H9 (cell line): ENCODE measurements at regions not wholly inside any gene's neighbourhood (a gene's known extent, or its start where the extent isn't known, plus 50 kb on each side); places are given as distances from the start of the nearest gene placed in this dataset.

Source experiments
- DNase-seq: peaks from one replicate; pipeline ENCODE4 v3.0.0-alpha.2; 2017
- H2AFZ ChIP-seq: one replicate; pipeline ENCODE4 v1.6.1; 2013; ENCODE audit warnings: mild to moderate bottlenecking, low read length, control low read depth, moderate library complexity
- H2AK5ac ChIP-seq: 2 replicates; pipeline ENCODE4 v1.6.1; 2013; ENCODE audit warnings: low read length, control low read depth, mixed read lengths; ENCODE audit not compliant: insufficient read length
- H2BK120ac ChIP-seq: one replicate; pipeline ENCODE4 v1.6.1; 2013; ENCODE audit warnings: low read depth, mild to moderate bottlenecking, low read length, control low read depth, inconsistent platforms; ENCODE audit not compliant: poor library complexity, severe bottlenecking
- H2BK12ac ChIP-seq: 2 replicates; pipeline ENCODE4 v1.6.1; 2013; ENCODE audit warnings: low read length, control low read depth, mixed read lengths, low read depth; ENCODE audit not compliant: insufficient read length
- H2BK15ac ChIP-seq: 2 replicates; pipeline ENCODE4 v1.6.1; 2013; ENCODE audit warnings: low read depth, low read length, control low read depth
- H2BK20ac ChIP-seq: one replicate; pipeline ENCODE4 v1.6.1; 2013; ENCODE audit warnings: low read depth, mild to moderate bottlenecking, low read length, control low read depth, inconsistent platforms; ENCODE audit not compliant: poor library complexity, severe bottlenecking
- H2BK5ac ChIP-seq: 2 replicates; pipeline ENCODE4 v1.6.1; 2013; ENCODE audit warnings: low read length, control low read depth, mixed read lengths; ENCODE audit not compliant: insufficient read length
- H3K14ac ChIP-seq: 2 replicates; pipeline ENCODE4 v1.6.1; 2013; ENCODE audit warnings: low read length, control low read depth; ENCODE audit not compliant: insufficient read depth
- H3K18ac ChIP-seq: 2 replicates; pipeline ENCODE4 v1.6.1; 2013; ENCODE audit warnings: low read depth, mild to moderate bottlenecking, mixed read lengths, low read length, control low read depth; ENCODE audit not compliant: insufficient read length
- H3K23ac ChIP-seq: 2 replicates; pipeline ENCODE4 v1.6.1; 2013; ENCODE audit warnings: low read length, control low read depth, mixed read lengths, low read depth; ENCODE audit not compliant: insufficient read length
- H3K23me2 ChIP-seq: 2 replicates; pipeline ENCODE4 v1.6.1; 2013; ENCODE audit warnings: low read depth, mild to moderate bottlenecking, mixed read lengths, low read length, control low read depth; ENCODE audit not compliant: insufficient read length, poor library complexity, severe bottlenecking
- H3K27ac ChIP-seq: 2 replicates; pipeline ENCODE4 v1.5.1; 2013; ENCODE audit warnings: low read length, control low read depth, mixed read lengths, low read depth; ENCODE audit not compliant: insufficient read length
- H3K27me3 ChIP-seq: 2 replicates; pipeline ENCODE4 v1.6.1; 2013; ENCODE audit warnings: low read length, control low read depth, inconsistent platforms; ENCODE audit not compliant: insufficient read depth
- H3K4ac ChIP-seq: 2 replicates; pipeline ENCODE4 v1.6.1; 2013; ENCODE audit warnings: low read depth, mild to moderate bottlenecking, control low read depth, inconsistent platforms, low read length, moderate library complexity
- H3K4me1 ChIP-seq: 2 replicates; pipeline ENCODE4 v1.6.1; 2013; ENCODE audit warnings: low read length, control low read depth, inconsistent platforms; ENCODE audit not compliant: insufficient read depth
- H3K4me2 ChIP-seq: 2 replicates; pipeline ENCODE4 v1.6.1; 2013; ENCODE audit warnings: low read length, control low read depth, mixed read lengths; ENCODE audit not compliant: insufficient read length, insufficient read depth
- H3K56ac ChIP-seq: 2 replicates; pipeline ENCODE4 v1.6.1; 2013; ENCODE audit warnings: low read depth, mild to moderate bottlenecking, mixed read lengths, low read length, control low read depth; ENCODE audit not compliant: insufficient read length
- H3K79me1 ChIP-seq: 2 replicates; pipeline ENCODE4 v1.6.1; 2013; ENCODE audit warnings: low read depth, mild to moderate bottlenecking, moderate library complexity, low read length, control low read depth, inconsistent platforms; ENCODE audit not compliant: insufficient read depth, poor library complexity, severe bottlenecking
- H3K79me2 ChIP-seq: 2 replicates; pipeline ENCODE4 v1.6.1; 2013; ENCODE audit warnings: low read length, control low read depth, inconsistent platforms; ENCODE audit not compliant: insufficient read depth
- H3K9ac ChIP-seq: 2 replicates; pipeline ENCODE4 v1.6.1; 2013; ENCODE audit warnings: low read length, control low read depth, mixed read lengths; ENCODE audit not compliant: insufficient read length; ENCODE audit errors: extremely low read depth
- H3K9me3 ChIP-seq: one replicate; pipeline ENCODE4 v1.6.1; 2013; ENCODE audit warnings: low read depth, low read length, inconsistent platforms; ENCODE audit not compliant: control insufficient read depth
- H3T11ph ChIP-seq: one replicate; pipeline ENCODE4 v1.6.1; 2013; ENCODE audit warnings: mild to moderate bottlenecking, low read length, control low read depth, inconsistent platforms
- H4K20me1 ChIP-seq: one replicate; pipeline ENCODE4 v1.6.1; 2013; ENCODE audit not compliant: control insufficient read depth, insufficient read length, insufficient read depth
- H4K5ac ChIP-seq: 2 replicates; pipeline ENCODE4 v1.6.1; 2013; ENCODE audit warnings: low read depth, mild to moderate bottlenecking, mixed read lengths, low read length, control low read depth; ENCODE audit not compliant: insufficient read length
- H4K8ac ChIP-seq: replicated peaks from 2 replicates; pipeline ENCODE4 v1.6.1; 2013; ENCODE audit warnings: low read length, control low read depth, mixed read lengths, low read depth; ENCODE audit not compliant: insufficient read length
- H4K91ac ChIP-seq: 2 replicates; pipeline ENCODE4 v1.6.1; 2013; ENCODE audit warnings: low read depth, mild to moderate bottlenecking, moderate library complexity, mixed read lengths, low read length, control low read depth; ENCODE audit not compliant: insufficient read length
- H3K27ac Mint-ChIP-seq, 3 experiments: 2 replicates in 2 of 3; 3 replicates in 1 of 3; pipeline ENCODE4 v1.8.0; 2020 to 2021; ENCODE audit warnings: mixed read lengths in 3 of 3, mild to moderate bottlenecking in 1 of 3, moderate library complexity in 1 of 3
- H3K27me3 Mint-ChIP-seq: 2 replicates; pipeline ENCODE4 v1.8.0; 2021; ENCODE audit warnings: low read depth, mild to moderate bottlenecking, moderate library complexity, mixed read lengths
- H3K36me3 Mint-ChIP-seq, 3 experiments: 2 replicates in 2 of 3; 3 replicates in 1 of 3; pipeline ENCODE4 v1.8.0; 2020 to 2021; ENCODE audit warnings: low read depth in 3 of 3, mixed read lengths in 3 of 3; ENCODE audit not compliant: insufficient read depth in 1 of 3
- H3K4me1 Mint-ChIP-seq, 2 experiments: 2 replicates each; pipeline ENCODE4 v1.8.0; 2020; ENCODE audit warnings: mixed read lengths in 2 of 2
- H3K4me3 Mint-ChIP-seq, 2 experiments: 2 replicates in 1 of 2; 3 replicates in 1 of 2; pipeline ENCODE4 v1.8.0; 2020 to 2021; ENCODE audit warnings: mild to moderate bottlenecking in 2 of 2, mixed read lengths in 2 of 2, moderate library complexity in 1 of 2
- H3K9me3 Mint-ChIP-seq, 2 experiments: 2 replicates in 1 of 2; 3 replicates in 1 of 2; pipeline ENCODE4 v1.8.0; 2020; ENCODE audit warnings: mild to moderate bottlenecking in 2 of 2, mixed read lengths in 2 of 2, moderate library complexity in 1 of 2
- WGBS: extraction: QIAGEN DNeasy Blood & Tissue Kit; methylation state at CpG from one replicate; pipeline ENCODE4 v1.1.7; 2013; ENCODE audit warnings: missing lambda C conversion rate, low lambda C conversion rate, mixed read lengths; ENCODE audit not compliant: insufficient read length; ENCODE audit errors: extremely low coverage; 5-methylcytosine and 5-hydroxymethylcytosine counted together
- TF ChIP-seq, protein P1 (sequence below): fragments of 200-600 bp; sonication (generic); conservative IDR thresholded peaks from 3 replicates; pipeline ENCODE4 v1.8.0; 2021; ENCODE audit warnings: antibody characterized with exemption, mild to moderate bottlenecking

GRCh38 chr3:30555968-30556367, 50.4 kb upstream of the TGFBR2 start:
- no peak overlapping the region for H3K4me3 Mint-ChIP-seq
- Histone ChIP-seq H3K27me3 (no peaks in the 10 kb centered on the region), H2BK12ac (no peak overlapping the region), H4K20me1 (no peaks in the 10 kb centered on the region), H2BK120ac (no peak overlapping the region), H3K4me2 (no peak overlapping the region), H3K14ac (no peak overlapping the region), H3K56ac (no peak overlapping the region), H2BK15ac (no peak overlapping the region), H4K8ac (no peak overlapping the region), H3K79me1 (no peaks in the 10 kb centered on the region), H3K23me2 (no peaks in the 10 kb centered on the region), H3T11ph (no peak overlapping the region), H3K18ac (no peak overlapping the region), H3K79me2 (no peaks in the 10 kb centered on the region), H3K23ac (no peak overlapping the region), H4K91ac (no peak overlapping the region), H4K5ac (no peak overlapping the region), H2AFZ (no peak overlapping the region), H3K9ac (no peak overlapping the region), H2BK5ac (no peak overlapping the region), H3K27ac (no peak overlapping the region), H2AK5ac (no peak overlapping the region), H3K4ac (no peak overlapping the region), H3K9me3 (no peaks in the 10 kb centered on the region), H2BK20ac (no peak overlapping the region), H3K4me1 (peaks cover 5% of the 10 kb centered on the region; the same call in 1 of the 2 replicates)
- no peaks in the 10 kb centered on the region for H3K27me3 Mint-ChIP-seq
- no peaks in the 10 kb centered on the region; a peak in 1 of 7 replicates for H3K36me3 Mint-ChIP-seq
- peaks cover 0 to 2% of the 10 kb centered on the region in 2 experiments; a peak in 1 of 5 replicates for H3K9me3 Mint-ChIP-seq
- DNase-seq = no peak
- no CpG with 5 or more reads among the region's 2 CpGs for WGBS
- peaks cover 30 to 31% of the 10 kb centered on the region in 2 experiments for H3K4me1 Mint-ChIP-seq
- TF ChIP-seq, protein P1, sequence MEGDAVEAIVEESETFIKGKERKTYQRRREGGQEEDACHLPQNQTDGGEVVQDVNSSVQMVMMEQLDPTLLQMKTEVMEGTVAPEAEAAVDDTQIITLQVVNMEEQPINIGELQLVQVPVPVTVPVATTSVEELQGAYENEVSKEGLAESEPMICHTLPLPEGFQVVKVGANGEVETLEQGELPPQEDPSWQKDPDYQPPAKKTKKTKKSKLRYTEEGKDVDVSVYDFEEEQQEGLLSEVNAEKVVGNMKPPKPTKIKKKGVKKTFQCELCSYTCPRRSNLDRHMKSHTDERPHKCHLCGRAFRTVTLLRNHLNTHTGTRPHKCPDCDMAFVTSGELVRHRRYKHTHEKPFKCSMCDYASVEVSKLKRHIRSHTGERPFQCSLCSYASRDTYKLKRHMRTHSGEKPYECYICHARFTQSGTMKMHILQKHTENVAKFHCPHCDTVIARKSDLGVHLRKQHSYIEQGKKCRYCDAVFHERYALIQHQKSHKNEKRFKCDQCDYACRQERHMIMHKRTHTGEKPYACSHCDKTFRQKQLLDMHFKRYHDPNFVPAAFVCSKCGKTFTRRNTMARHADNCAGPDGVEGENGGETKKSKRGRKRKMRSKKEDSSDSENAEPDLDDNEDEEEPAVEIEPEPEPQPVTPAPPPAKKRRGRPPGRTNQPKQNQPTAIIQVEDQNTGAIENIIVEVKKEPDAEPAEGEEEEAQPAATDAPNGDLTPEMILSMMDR = no peak
- H3K27ac Mint-ChIP-seq = no peak overlapping the region
